Gastroesophageal sphincter (tissue), 3 donors: ENCODE measurements at regions not wholly inside any gene's neighbourhood (a gene's known extent, or its start where the extent isn't known, plus 50 kb on each side); places are given as distances from the start of the nearest gene placed in this dataset.

Experiments used
- CTCF ChIP-seq, 4 experiments: fragments of 200-600 bp in 2 of 4; fragments of 450-650 bp in 2 of 4; sonication (generic) in 1 of 4; IDR thresholded peaks; one replicate each; pipeline ENCODE4 v1.5.1; 2017 to 2019; ENCODE audit warnings: antibody characterized with exemption in 4 of 4, mild to moderate bottlenecking in 2 of 4, moderate library complexity in 2 of 4
- EP300 ChIP-seq: sonication (generic); formaldehyde crosslinking; IDR thresholded peaks from one replicate; pipeline ENCODE4 v1.6.1; 2017; ENCODE audit warnings: antibody characterized with exemption, mild to moderate bottlenecking
- POLR2A ChIP-seq, 2 donors: fragments of 450-650 bp; IDR thresholded peaks; one replicate each; pipeline ENCODE4 v1.6.1; 2017; ENCODE audit warnings: antibody characterized with exemption in 2 of 2, mild to moderate bottlenecking in 2 of 2, moderate library complexity in 1 of 2

GRCh38 chr16:86763819-86764218, 185.5 kb downstream of the FOXL1 start:
- TF ChIP-seq CTCF (IDR thresholded peaks at IDR 0.05) = no peak
- no peak for TF ChIP-seq POLR2A (IDR thresholded peaks at IDR 0.05)
- TF ChIP-seq EP300 = no peak
